ENCODE measurements at regions not wholly inside any gene's neighbourhood (a gene's known extent, or its start where the extent isn't known, plus 50 kb on each side); places are given as distances from the start of the nearest gene placed in this dataset.

DNA sequence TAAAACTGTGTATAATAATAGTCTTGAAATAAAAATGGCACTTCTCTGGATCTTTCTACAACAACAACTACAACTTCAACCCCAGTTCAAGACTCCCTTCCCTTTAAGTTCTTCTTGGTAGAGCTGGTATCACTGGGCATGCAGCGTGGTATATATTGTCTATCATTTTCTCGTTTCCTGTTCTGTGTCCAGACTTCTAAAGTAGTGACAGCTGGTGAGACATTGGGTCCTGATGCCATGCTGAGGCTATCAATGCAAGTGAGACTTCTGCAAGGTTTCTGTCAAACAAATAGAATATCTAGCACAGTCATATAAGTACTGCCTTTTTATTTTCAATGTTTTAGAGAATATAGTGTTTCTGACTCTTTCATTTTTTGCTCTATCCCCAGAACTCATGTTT lies 123.0 kb upstream of the GRIN3A start:
- ChIA-PET CTCF (no interaction called here), POLR2A (no interaction called here)
- no peaks in the 10 kb centered on the region for H3K36me3 ChIP-seq (ENCODE audit: control insufficient read depth in 2 of 2, extremely low read depth in 1 of 2, insufficient read depth in 1 of 2, low read length in 1 of 2)
- H3K4me1 Mint-ChIP-seq = no peaks in the 10 kb centered on the region
- no peaks in the 10 kb centered on the region for H3K9me3 ChIP-seq
- H3K27ac Mint-ChIP-seq = no peak overlapping the region
- ATAC-seq (replicated peaks in 1 of 4) (no peak), DNase-seq (no peak)
- H3K36me3 Mint-ChIP-seq = no peaks in the 10 kb centered on the region
- H3K4me1 ChIP-seq (ENCODE audit: control insufficient read depth in 1 of 2, extremely low read depth in 1 of 2, insufficient read depth in 2 of 2, low read length in 2 of 2) = no peaks in the 10 kb centered on the region
- peaks cover 0 to 2% of the 10 kb centered on the region in 2 donors for H3K27me3 Mint-ChIP-seq
- H3K27ac ChIP-seq (ENCODE audit: low read length) = no peak overlapping the region
- H3K4me3 Mint-ChIP-seq = no peak overlapping the region
- no CpG with 5 or more reads among the region's 2 CpGs for WGBS (ENCODE audit: insufficient coverage)
- H3K9me3 Mint-ChIP-seq = peaks cover 0 to 3% (median 0%) of the 10 kb centered on the region in 3 donors
- no peak overlapping the region for H3K4me3 ChIP-seq (ENCODE audit: control insufficient read depth in 1 of 2, extremely low read depth in 1 of 2, low read length in 1 of 2)
- no peaks in the 10 kb centered on the region for H3K27me3 ChIP-seq (replicated peaks in 1 of 2; ENCODE audit: control insufficient read depth in 2 of 2, extremely low read depth in 1 of 2, insufficient read depth in 2 of 2, low read length in 1 of 2)

- Mint-ChIP-seq H3K4me3 (no peak overlapping the region), H3K27ac (no peak overlapping the region), H3K4me1 (no peaks in the 10 kb centered on the region), H3K36me3 (no peaks in the 10 kb centered on the region), H3K9me3 (peaks cover 0 to 3% (median 0%) of the 10 kb centered on the region in 3 donors), H3K27me3 (peaks cover 0 to 2% of the 10 kb centered on the region in 2 donors)
- Histone ChIP-seq H3K36me3 (ENCODE audit: control insufficient read depth in 2 of 2, extremely low read depth in 1 of 2, insufficient read depth in 1 of 2, low read length in 1 of 2) (no peaks in the 10 kb centered on the region), H3K27ac (ENCODE audit: low read length) (no peak overlapping the region), H3K4me1 (ENCODE audit: control insufficient read depth in 1 of 2, extremely low read depth in 1 of 2, insufficient read depth in 2 of 2, low read length in 2 of 2) (no peaks in the 10 kb centered on the region), H3K27me3 (replicated peaks in 1 of 2; ENCODE audit: control insufficient read depth in 2 of 2, extremely low read depth in 1 of 2, insufficient read depth in 2 of 2, low read length in 1 of 2) (no peaks in the 10 kb centered on the region), H3K4me3 (ENCODE audit: control insufficient read depth in 1 of 2, extremely low read depth in 1 of 2, low read length in 1 of 2) (no peak overlapping the region), H3K9me3 (no peaks in the 10 kb centered on the region)
- no CpG with 5 or more reads among the region's 1 CpG for WGBS (ENCODE audit: insufficient coverage)
- ATAC-seq (replicated peaks in 1 of 4) = no peak
- DNase-seq = no peak
- POLR2A ChIA-PET = no interaction called here
- CTCF ChIA-PET = no interaction called here
These were observed 122.5 kb upstream of the GRIN3A start for GRCh38 chr9:101860920-101861319.

DNA sequence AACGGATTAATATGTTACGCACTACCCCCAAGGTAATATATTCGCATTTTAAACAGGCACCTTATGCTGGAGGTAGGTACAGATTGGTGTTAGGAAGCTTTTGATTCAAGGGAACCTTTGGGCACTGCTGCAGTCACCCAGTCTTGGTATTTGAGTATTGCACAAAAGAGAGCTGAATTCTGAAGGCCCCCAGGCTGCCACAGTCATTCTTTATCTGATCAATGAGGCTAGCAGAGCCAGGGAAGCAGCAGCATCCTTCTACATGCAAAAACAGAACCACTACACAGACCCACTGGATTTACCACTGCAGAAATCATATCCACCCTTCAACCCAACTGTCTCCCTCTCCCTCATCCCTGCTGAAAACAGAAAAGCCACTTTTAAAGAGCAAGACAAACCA lies 121.2 kb upstream of the GRIN3A start:
- no peak for ATAC-seq (replicated peaks in 1 of 4)
- Mint-ChIP-seq H3K36me3 (no peaks in the 10 kb centered on the region), H3K4me1 (no peaks in the 10 kb centered on the region), H3K4me3 (no peak overlapping the region), H3K27ac (no peak overlapping the region), H3K27me3 (peaks cover 0 to 2% of the 10 kb centered on the region in 2 donors), H3K9me3 (peaks cover 0 to 3% (median 0%) of the 10 kb centered on the region in 3 donors)
- no peaks in the 10 kb centered on the region for H3K27me3 ChIP-seq (replicated peaks in 1 of 2; ENCODE audit: control insufficient read depth in 2 of 2, extremely low read depth in 1 of 2, insufficient read depth in 2 of 2, low read length in 1 of 2)
- POLR2A ChIA-PET = no interaction called here
- no peaks in the 10 kb centered on the region for H3K36me3 ChIP-seq (ENCODE audit: control insufficient read depth in 2 of 2, extremely low read depth in 1 of 2, insufficient read depth in 1 of 2, low read length in 1 of 2)
- H3K4me3 ChIP-seq (ENCODE audit: control insufficient read depth in 1 of 2, extremely low read depth in 1 of 2, low read length in 1 of 2) = no peak overlapping the region
- H3K4me1 ChIP-seq (ENCODE audit: control insufficient read depth in 1 of 2, extremely low read depth in 1 of 2, insufficient read depth in 2 of 2, low read length in 2 of 2) = no peaks in the 10 kb centered on the region
- no peak overlapping the region for H3K27ac ChIP-seq (ENCODE audit: low read length)
- CTCF ChIA-PET = no interaction called here
- H3K9me3 ChIP-seq = no peaks in the 10 kb centered on the region
- no peak for DNase-seq
- WGBS (ENCODE audit: insufficient coverage) = no CpG with 5 or more reads among the region's 3 CpGs

- CTCF ChIA-PET = no interaction called here
- H3K36me3 ChIP-seq (ENCODE audit: control insufficient read depth in 2 of 2, extremely low read depth in 1 of 2, insufficient read depth in 1 of 2, low read length in 1 of 2) = no peaks in the 10 kb centered on the region
- POLR2A ChIA-PET = no interaction called here
These were observed 119.6 kb upstream of the GRIN3A start for GRCh38 chr9:101858026-101858425.

DNA sequence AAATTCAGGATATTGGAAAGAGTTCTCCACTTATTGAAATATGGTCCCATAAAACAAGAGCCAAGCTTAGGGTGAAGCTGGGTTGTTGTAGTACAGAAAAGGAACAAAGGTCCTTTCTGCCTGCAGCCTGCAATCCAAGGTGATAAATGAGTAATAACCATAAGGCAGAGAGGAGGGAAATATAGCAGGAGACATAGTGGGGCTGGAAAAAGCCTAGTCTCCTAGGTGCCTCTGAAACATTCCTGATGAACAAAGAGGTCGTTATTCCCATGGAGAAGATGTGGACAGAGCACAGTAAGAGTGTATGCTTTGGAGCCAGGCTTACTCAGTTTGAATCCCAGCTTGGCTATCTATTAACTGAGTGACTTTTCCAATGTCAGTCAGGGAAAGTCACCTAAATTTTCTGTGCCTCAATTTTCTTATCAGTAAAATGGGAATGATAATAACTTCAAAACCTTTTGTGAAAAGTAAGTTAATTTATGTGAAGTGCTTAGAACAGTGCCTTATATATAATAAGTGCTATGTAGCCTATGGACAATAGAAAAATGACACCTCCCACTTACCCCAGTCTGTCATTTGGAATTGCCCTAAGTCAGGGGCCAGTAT lies 110.8 kb upstream of the GRIN3A start:
- no peak overlapping the region for H3K27ac Mint-ChIP-seq
- no peak overlapping the region for H3K27ac ChIP-seq (ENCODE audit: low read length)
- no peak overlapping the region for H3K4me3 ChIP-seq (ENCODE audit: control insufficient read depth in 1 of 2, extremely low read depth in 1 of 2, low read length in 1 of 2)
- no peaks in the 10 kb centered on the region for H3K4me1 Mint-ChIP-seq
- H3K4me3 Mint-ChIP-seq = no peak overlapping the region
- ChIA-PET CTCF (no interaction called here), POLR2A (no interaction called here)
- no peaks in the 10 kb centered on the region for H3K27me3 ChIP-seq (replicated peaks in 1 of 2; ENCODE audit: control insufficient read depth in 2 of 2, extremely low read depth in 1 of 2, insufficient read depth in 2 of 2, low read length in 1 of 2)
- H3K9me3 Mint-ChIP-seq = peaks cover 0 to 8% (median 0%) of the 10 kb centered on the region in 3 donors
- H3K9me3 ChIP-seq = no peaks in the 10 kb centered on the region
- no peak for DNase-seq
- no peak for ATAC-seq (replicated peaks in 1 of 4)
- WGBS (ENCODE audit: insufficient coverage) = no CpG with 5 or more reads among the region's 1 CpG
- H3K4me1 ChIP-seq (ENCODE audit: control insufficient read depth in 1 of 2, extremely low read depth in 1 of 2, insufficient read depth in 2 of 2, low read length in 2 of 2) = no peaks in the 10 kb centered on the region
- H3K36me3 Mint-ChIP-seq = no peaks in the 10 kb centered on the region
- H3K27me3 Mint-ChIP-seq = no peaks in the 10 kb centered on the region
- no peaks in the 10 kb centered on the region for H3K36me3 ChIP-seq (ENCODE audit: control insufficient read depth in 2 of 2, extremely low read depth in 1 of 2, insufficient read depth in 1 of 2, low read length in 1 of 2)

More at GRCh38 chr9:101858026-101858425, 119.6 kb upstream of the GRIN3A start:
- DNase-seq (no peak), ATAC-seq (replicated peaks in 1 of 4) (no peak)
- no peaks in the 10 kb centered on the region for H3K4me1 ChIP-seq (ENCODE audit: control insufficient read depth in 1 of 2, extremely low read depth in 1 of 2, insufficient read depth in 2 of 2, low read length in 2 of 2)
- H3K4me3 ChIP-seq (ENCODE audit: control insufficient read depth in 1 of 2, extremely low read depth in 1 of 2, low read length in 1 of 2) = no peak overlapping the region
- H3K4me3 Mint-ChIP-seq = no peak overlapping the region
- no peaks in the 10 kb centered on the region for H3K9me3 ChIP-seq
- no peak overlapping the region for H3K27ac ChIP-seq (ENCODE audit: low read length)
- WGBS (ENCODE audit: insufficient coverage) = 59% methylated on average over 4 of the region's 5 CpGs
- H3K27me3 ChIP-seq (replicated peaks in 1 of 2; ENCODE audit: control insufficient read depth in 2 of 2, extremely low read depth in 1 of 2, insufficient read depth in 2 of 2, low read length in 1 of 2) = no peaks in the 10 kb centered on the region
- peaks cover 0 to 3% (median 0%) of the 10 kb centered on the region in 3 donors for H3K9me3 Mint-ChIP-seq
- H3K27ac Mint-ChIP-seq = no peak overlapping the region
- no peaks in the 10 kb centered on the region for H3K27me3 Mint-ChIP-seq
- no peaks in the 10 kb centered on the region for H3K36me3 Mint-ChIP-seq
- H3K4me1 Mint-ChIP-seq = no peaks in the 10 kb centered on the region

- Mint-ChIP-seq H3K4me1 (no peaks in the 10 kb centered on the region), H3K4me3 (no peak overlapping the region), H3K36me3 (no peaks in the 10 kb centered on the region), H3K9me3 (peaks cover 0 to 8% (median 0%) of the 10 kb centered on the region in 3 donors), H3K27me3 (no peaks in the 10 kb centered on the region), H3K27ac (no peak overlapping the region)
- no peaks in the 10 kb centered on the region for H3K27me3 ChIP-seq (replicated peaks in 1 of 2; ENCODE audit: control insufficient read depth in 2 of 2, extremely low read depth in 1 of 2, insufficient read depth in 2 of 2, low read length in 1 of 2)
- no peak overlapping the region for H3K27ac ChIP-seq (ENCODE audit: low read length)
- no peaks in the 10 kb centered on the region for H3K9me3 ChIP-seq
- DNase-seq = no peak
- H3K4me3 ChIP-seq (ENCODE audit: control insufficient read depth in 1 of 2, extremely low read depth in 1 of 2, low read length in 1 of 2) = no peak overlapping the region
- ChIA-PET POLR2A (no interaction called here), CTCF (no interaction called here)
- no peaks in the 10 kb centered on the region for H3K36me3 ChIP-seq (ENCODE audit: control insufficient read depth in 2 of 2, extremely low read depth in 1 of 2, insufficient read depth in 1 of 2, low read length in 1 of 2)
- 82% methylated on average over 5 of the region's 6 CpGs for WGBS (ENCODE audit: insufficient coverage)
- ATAC-seq (replicated peaks in 1 of 4) = no peak
- no peaks in the 10 kb centered on the region for H3K4me1 ChIP-seq (ENCODE audit: control insufficient read depth in 1 of 2, extremely low read depth in 1 of 2, insufficient read depth in 2 of 2, low read length in 2 of 2)
These were observed 110.1 kb upstream of the GRIN3A start for GRCh38 chr9:101848485-101848919.

DNA sequence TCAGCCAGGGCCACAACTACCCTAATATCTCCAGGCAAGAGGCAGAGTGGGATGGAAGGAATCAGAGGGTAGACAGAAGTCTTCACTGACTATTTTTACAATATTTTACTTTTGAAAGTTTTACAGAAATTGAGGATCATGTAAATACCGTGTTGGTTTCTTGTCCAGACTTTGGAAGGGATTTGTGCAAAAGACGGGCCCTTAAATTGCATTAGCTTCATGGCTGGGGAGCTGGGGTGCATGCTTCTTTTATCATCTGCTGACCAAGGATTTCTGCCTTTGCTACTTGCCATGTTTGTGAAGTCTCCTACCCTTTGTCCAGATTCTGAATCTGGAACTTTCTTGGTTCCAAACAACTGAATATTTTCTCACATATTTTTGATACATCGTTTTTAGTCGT lies 107.7 kb upstream of the GRIN3A start:
- no peak overlapping the region for H3K4me3 Mint-ChIP-seq
- peaks cover 0 to 8% (median 0%) of the 10 kb centered on the region in 3 donors for H3K9me3 Mint-ChIP-seq

More for the DNA sequence above, 107.7 kb upstream of the GRIN3A start:
- 100% methylated on average over 1 of the region's 4 CpGs for WGBS (ENCODE audit: insufficient coverage)
- H3K4me1 Mint-ChIP-seq = no peaks in the 10 kb centered on the region
- ChIA-PET CTCF (no interaction called here), POLR2A (no interaction called here)
- Histone ChIP-seq H3K36me3 (ENCODE audit: control insufficient read depth in 2 of 2, extremely low read depth in 1 of 2, insufficient read depth in 1 of 2, low read length in 1 of 2) (no peaks in the 10 kb centered on the region), H3K27me3 (replicated peaks in 1 of 2; ENCODE audit: control insufficient read depth in 2 of 2, extremely low read depth in 1 of 2, insufficient read depth in 2 of 2, low read length in 1 of 2) (no peaks in the 10 kb centered on the region), H3K4me1 (ENCODE audit: control insufficient read depth in 1 of 2, extremely low read depth in 1 of 2, insufficient read depth in 2 of 2, low read length in 2 of 2) (no peaks in the 10 kb centered on the region), H3K27ac (ENCODE audit: low read length) (no peak overlapping the region), H3K9me3 (no peaks in the 10 kb centered on the region), H3K4me3 (ENCODE audit: control insufficient read depth in 1 of 2, extremely low read depth in 1 of 2, low read length in 1 of 2) (no peak overlapping the region)
- no peak for ATAC-seq (replicated peaks in 1 of 4)
- H3K27ac Mint-ChIP-seq = no peak overlapping the region
- no peak for DNase-seq
- H3K27me3 Mint-ChIP-seq = no peaks in the 10 kb centered on the region
- H3K36me3 Mint-ChIP-seq = no peaks in the 10 kb centered on the region
